ENCODE measurements at regions not wholly inside any gene's neighbourhood (a gene's known extent, or its start where the extent isn't known, plus 50 kb on each side); places are given as distances from the start of the nearest gene placed in this dataset.

- no peak overlapping the region for H3K4me3 Mint-ChIP-seq (ENCODE audit: low read depth)
- peaks cover 6% of the 10 kb centered on the region for H3K9me3 Mint-ChIP-seq (ENCODE audit: low read depth)
- H3K4me1 Mint-ChIP-seq (ENCODE audit: low read depth), result no peaks in the 10 kb centered on the region
- H3K27me3 Mint-ChIP-seq, result no peaks in the 10 kb centered on the region
- H3K36me3 Mint-ChIP-seq (ENCODE audit: insufficient read depth), result no peaks in the 10 kb centered on the region
- TF ChIP-seq CTCF (IDR thresholded peaks at IDR 0.05; ENCODE audit: unreplicated experiment), result no peak
- no peak overlapping the region for H3K27ac Mint-ChIP-seq
- no peak for DNase-seq (ENCODE audit: low spot score, unreplicated experiment)
Measured at GRCh38 chr2:35510636-35511035, 844.9 kb upstream of the CRIM1 start.

DNA sequence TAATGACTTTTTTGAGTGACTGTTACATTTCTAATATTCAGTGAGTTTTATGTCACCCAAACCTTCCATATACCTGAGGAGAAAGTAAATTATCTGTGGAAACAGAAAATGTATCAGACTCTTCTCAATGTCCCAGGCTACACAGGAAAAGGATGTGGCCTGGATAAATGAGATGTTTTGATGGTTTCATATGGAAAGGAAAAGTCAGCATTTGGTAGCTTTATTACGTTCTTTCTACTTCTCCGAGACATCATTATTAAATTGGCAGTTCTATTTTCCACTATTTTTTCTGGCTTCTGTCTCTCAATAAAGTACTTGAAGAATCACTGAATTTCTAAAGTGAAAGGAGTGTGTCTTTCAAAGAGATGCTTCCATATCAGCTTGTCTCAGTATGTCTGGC lies 847.0 kb upstream of the CRIM1 start:
- H3K36me3 Mint-ChIP-seq (ENCODE audit: insufficient read depth), result no peaks in the 10 kb centered on the region
- H3K9me3 Mint-ChIP-seq (ENCODE audit: low read depth), result peaks cover 6% of the 10 kb centered on the region
- no peak overlapping the region for H3K27ac Mint-ChIP-seq
- H3K4me3 Mint-ChIP-seq (ENCODE audit: low read depth), result no peak overlapping the region
- H3K27me3 Mint-ChIP-seq, result no peaks in the 10 kb centered on the region
- no peak for DNase-seq (ENCODE audit: low spot score, unreplicated experiment)
- H3K4me1 Mint-ChIP-seq (ENCODE audit: low read depth), result no peaks in the 10 kb centered on the region
- no peak for TF ChIP-seq CTCF (IDR thresholded peaks at IDR 0.05; ENCODE audit: unreplicated experiment)

DNA sequence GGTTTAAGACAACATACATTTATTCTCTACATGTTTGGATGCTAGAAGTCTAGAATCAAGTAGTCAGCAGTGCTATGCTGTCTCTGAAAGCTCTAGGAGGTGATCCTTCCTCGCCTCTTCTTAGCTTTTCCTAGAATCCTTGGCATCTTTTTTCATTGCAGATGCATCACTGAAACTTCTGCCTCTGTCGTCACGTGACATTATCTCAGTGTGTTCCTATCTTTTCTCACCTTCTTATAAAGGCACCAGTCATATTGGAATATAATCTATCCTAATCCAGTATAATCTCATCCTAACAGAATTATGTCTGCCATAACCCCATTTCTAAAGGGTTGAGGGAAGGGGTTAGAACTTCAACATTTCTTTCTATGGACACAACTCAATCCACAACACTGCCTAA lies 851.2 kb upstream of the CRIM1 start:
- no peak for TF ChIP-seq CTCF (IDR thresholded peaks at IDR 0.05; ENCODE audit: unreplicated experiment)
- H3K27me3 Mint-ChIP-seq, result no peaks in the 10 kb centered on the region
- no peaks in the 10 kb centered on the region for H3K36me3 Mint-ChIP-seq (ENCODE audit: insufficient read depth)
- peaks cover 2% of the 10 kb centered on the region for H3K9me3 Mint-ChIP-seq (ENCODE audit: low read depth)
- H3K4me3 Mint-ChIP-seq (ENCODE audit: low read depth), result no peak overlapping the region
- no peak overlapping the region for H3K27ac Mint-ChIP-seq
- no peaks in the 10 kb centered on the region for H3K4me1 Mint-ChIP-seq (ENCODE audit: low read depth)
- DNase-seq (ENCODE audit: low spot score, unreplicated experiment), result no peak

DNA sequence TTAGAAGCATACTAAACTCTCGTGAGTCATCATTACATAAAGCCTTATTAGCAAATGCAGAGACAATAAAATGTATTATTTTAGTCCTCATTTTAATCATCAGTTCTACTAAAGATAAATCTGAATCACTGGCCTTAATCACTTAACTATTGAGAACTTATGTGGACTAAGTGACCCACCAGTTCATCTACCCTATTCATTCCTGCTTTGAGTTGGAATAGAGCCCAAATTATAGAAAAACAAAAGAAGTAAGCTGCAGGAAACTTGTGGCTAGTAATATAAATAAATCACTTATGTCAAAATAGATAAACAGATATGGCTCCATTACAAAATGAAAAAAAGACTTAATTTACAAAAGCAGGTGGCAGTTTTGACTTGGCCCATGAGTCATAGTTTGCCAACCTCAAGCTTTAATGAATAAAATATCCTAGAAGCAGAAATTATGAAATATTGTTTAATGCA lies 851.8 kb upstream of the CRIM1 start:
- H3K4me3 Mint-ChIP-seq (ENCODE audit: low read depth), result no peak overlapping the region
- DNase-seq (ENCODE audit: low spot score, unreplicated experiment), result no peak
- H3K9me3 Mint-ChIP-seq (ENCODE audit: low read depth), result peaks cover 2% of the 10 kb centered on the region
- no peaks in the 10 kb centered on the region for H3K36me3 Mint-ChIP-seq (ENCODE audit: insufficient read depth)
- no peaks in the 10 kb centered on the region for H3K4me1 Mint-ChIP-seq (ENCODE audit: low read depth)
- TF ChIP-seq CTCF (IDR thresholded peaks at IDR 0.05; ENCODE audit: unreplicated experiment), result no peak
- H3K27me3 Mint-ChIP-seq, result no peaks in the 10 kb centered on the region
- H3K27ac Mint-ChIP-seq, result no peak overlapping the region

DNA sequence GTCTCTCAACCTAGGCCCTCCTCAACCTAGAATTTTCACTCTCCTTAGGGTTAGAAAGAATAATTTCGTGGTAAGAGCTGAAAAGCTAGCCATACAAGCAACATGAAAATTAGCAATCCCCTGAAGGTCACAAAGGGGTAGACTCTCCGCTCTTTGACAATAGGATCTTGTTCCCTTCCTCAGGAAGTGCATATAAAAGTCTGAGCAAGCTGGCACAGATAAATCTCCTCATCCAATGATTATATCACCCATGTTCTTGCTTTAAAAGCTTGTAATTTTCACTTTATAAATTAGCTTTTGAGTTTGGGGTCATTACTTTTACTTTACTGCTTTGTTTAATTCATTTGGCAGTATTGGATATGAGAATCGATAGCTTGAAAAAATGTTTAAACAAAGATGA lies 852.3 kb upstream of the CRIM1 start:
- no peaks in the 10 kb centered on the region for H3K4me1 Mint-ChIP-seq (ENCODE audit: low read depth)
- TF ChIP-seq CTCF (IDR thresholded peaks at IDR 0.05; ENCODE audit: unreplicated experiment), result no peak
- no peaks in the 10 kb centered on the region for H3K27me3 Mint-ChIP-seq
- H3K27ac Mint-ChIP-seq, result no peak overlapping the region
- no peak overlapping the region for H3K4me3 Mint-ChIP-seq (ENCODE audit: low read depth)
- peaks cover 2% of the 10 kb centered on the region for H3K9me3 Mint-ChIP-seq (ENCODE audit: low read depth)
- no peaks in the 10 kb centered on the region for H3K36me3 Mint-ChIP-seq (ENCODE audit: insufficient read depth)
- DNase-seq (ENCODE audit: low spot score, unreplicated experiment), result no peak
